ENCODE measurements at regions not wholly inside any gene's neighbourhood (a gene's known extent, or its start where the extent isn't known, plus 50 kb on each side); places are given as distances from the start of the nearest gene placed in this dataset.

DNA sequence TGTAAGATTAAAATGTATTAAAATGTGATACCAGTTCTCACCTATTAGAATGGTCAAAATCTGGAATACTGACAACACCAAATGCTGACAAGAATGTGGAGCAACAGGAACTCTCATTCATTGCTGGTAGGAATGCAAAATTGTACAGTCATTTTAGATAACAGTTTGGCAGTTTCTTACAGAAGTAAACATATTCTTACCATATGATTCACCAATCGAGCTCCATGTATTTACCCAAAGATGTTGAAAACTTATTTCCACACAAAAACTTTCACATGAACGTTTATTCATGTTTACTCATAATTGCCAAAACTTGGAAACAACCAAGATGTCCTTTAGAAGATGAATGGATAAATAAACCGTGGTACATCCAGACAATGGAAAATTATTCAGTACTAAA lies 1193.5 kb upstream of the ACVR2A start:
- Histone ChIP-seq H3K36me3 (no peaks in the 10 kb centered on the region), H3K4me3 (no peak overlapping the region), H3K4me1 (no peaks in the 10 kb centered on the region), H3K27me3 (no peaks in the 10 kb centered on the region), H3K27ac (no peak overlapping the region), H3K9me3 (no peaks in the 10 kb centered on the region)
- TF ChIP-seq, protein P1, sequence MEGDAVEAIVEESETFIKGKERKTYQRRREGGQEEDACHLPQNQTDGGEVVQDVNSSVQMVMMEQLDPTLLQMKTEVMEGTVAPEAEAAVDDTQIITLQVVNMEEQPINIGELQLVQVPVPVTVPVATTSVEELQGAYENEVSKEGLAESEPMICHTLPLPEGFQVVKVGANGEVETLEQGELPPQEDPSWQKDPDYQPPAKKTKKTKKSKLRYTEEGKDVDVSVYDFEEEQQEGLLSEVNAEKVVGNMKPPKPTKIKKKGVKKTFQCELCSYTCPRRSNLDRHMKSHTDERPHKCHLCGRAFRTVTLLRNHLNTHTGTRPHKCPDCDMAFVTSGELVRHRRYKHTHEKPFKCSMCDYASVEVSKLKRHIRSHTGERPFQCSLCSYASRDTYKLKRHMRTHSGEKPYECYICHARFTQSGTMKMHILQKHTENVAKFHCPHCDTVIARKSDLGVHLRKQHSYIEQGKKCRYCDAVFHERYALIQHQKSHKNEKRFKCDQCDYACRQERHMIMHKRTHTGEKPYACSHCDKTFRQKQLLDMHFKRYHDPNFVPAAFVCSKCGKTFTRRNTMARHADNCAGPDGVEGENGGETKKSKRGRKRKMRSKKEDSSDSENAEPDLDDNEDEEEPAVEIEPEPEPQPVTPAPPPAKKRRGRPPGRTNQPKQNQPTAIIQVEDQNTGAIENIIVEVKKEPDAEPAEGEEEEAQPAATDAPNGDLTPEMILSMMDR (IDR thresholded peaks at IDR 0.05) = no peak
- TF ChIP-seq POLR2A (IDR thresholded peaks at IDR 0.05) = no peak
- intact Hi-C loops (cut with DNase I; ENCODE audit: low total_unique reads) = no loop called here
- DNase-seq = no peak

DNA sequence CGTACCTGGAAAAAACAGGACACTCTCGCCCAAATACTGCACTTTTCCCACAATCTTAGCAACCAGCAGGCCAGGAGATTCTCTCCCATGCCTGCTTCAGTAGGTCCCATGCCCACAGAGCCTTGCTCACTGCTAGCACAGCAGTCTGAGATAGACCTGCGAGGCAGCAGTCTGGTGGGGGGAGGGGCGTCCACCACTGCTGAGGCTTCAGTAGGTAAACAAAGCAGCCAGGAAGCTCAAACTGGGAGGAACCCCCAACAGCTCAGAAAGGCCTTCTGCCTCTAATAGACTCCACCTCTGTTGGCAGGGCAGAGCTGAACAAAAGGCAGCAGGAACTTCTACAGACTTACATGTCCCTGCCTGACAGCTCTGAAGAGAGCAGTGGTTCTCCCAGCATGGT lies 1202.8 kb upstream of the ACVR2A start:
- DNase-seq = no peak
- intact Hi-C loops (cut with DNase I; ENCODE audit: low total_unique reads) = no loop called here
- Histone ChIP-seq H3K27me3 (no peaks in the 10 kb centered on the region), H3K9me3 (no peaks in the 10 kb centered on the region), H3K4me1 (no peaks in the 10 kb centered on the region), H3K27ac (no peak overlapping the region), H3K4me3 (no peak overlapping the region), H3K36me3 (no peaks in the 10 kb centered on the region)
- TF ChIP-seq POLR2A (IDR thresholded peaks at IDR 0.05) = no peak
- TF ChIP-seq, protein P1 (IDR thresholded peaks at IDR 0.05) = no peak

DNA sequence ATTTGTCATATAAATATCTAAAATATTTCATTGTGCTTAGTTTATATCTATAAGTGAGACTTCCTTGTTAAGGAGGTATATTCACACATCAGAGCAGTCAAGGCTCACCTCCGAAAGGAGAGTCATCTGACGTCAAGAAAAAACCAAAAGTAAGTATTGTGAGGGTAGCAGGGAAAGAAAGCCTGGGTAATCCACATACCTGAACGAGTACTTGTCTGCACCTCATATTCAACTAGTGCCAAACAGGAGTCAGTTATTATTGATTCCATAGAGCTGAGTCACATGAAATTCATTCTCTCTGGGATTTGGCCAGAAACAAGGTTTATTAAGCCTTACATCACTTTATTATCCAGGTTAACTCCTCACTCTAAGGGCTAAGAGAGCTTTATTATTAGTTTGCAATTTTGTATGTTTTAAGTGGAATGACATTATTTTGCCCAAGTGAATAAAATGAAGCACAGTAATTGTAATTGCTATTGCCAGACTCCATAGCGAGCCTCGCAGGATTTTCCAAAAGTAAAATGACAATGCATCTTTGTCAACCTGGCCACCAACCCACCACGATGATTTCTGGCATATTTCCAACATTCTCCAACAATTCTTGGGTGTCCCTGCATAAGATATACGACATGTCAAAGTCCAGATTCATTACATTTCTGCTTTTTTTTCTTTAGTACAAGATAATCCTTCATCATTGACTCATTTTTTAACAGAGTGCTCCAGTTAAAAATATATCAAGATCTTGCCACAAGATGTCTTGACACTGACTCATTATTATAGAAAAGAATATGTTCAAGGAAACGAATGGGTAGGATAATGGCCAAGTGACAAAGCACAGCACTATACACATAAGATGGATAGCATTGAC lies 1210.4 kb upstream of the ACVR2A start:
- Histone ChIP-seq H3K4me3 (no peak overlapping the region), H3K27me3 (no peaks in the 10 kb centered on the region), H3K27ac (no peak overlapping the region), H3K4me1 (no peaks in the 10 kb centered on the region), H3K9me3 (no peaks in the 10 kb centered on the region), H3K36me3 (no peaks in the 10 kb centered on the region)
- no peak for TF ChIP-seq POLR2A (IDR thresholded peaks at IDR 0.05)
- TF ChIP-seq, protein P1 (IDR thresholded peaks at IDR 0.05) = no peak
- intact Hi-C loops (cut with DNase I; ENCODE audit: low total_unique reads) = no loop called here
- no peak for DNase-seq

DNA sequence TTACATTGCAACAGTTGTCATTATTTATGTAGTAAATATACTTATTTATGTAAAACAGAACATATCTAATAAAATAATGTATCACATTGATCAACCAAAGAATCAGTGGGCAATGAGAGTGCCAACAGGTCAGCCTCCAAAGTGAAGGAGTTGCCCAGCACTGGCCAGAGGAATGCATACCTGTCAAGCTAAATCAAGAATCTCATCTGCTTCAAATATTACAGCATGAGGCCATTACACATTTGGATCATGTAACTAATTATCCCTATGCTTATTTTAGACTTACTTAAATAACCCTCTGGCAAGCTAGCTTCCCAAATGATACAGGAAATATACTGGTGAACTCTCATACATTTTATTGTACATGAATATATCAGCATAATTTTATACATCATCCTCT lies 1211.7 kb upstream of the ACVR2A start:
- no peak for DNase-seq
- intact Hi-C loops (cut with DNase I; ENCODE audit: low total_unique reads) = no loop called here
- no peaks in the 10 kb centered on the region for H3K27me3 ChIP-seq
- H3K4me3 ChIP-seq = no peak overlapping the region
- no peak for TF ChIP-seq POLR2A (IDR thresholded peaks at IDR 0.05)
- TF ChIP-seq, protein P1 (IDR thresholded peaks at IDR 0.05) = no peak
- H3K27ac ChIP-seq = no peak overlapping the region
- H3K36me3 ChIP-seq = no peaks in the 10 kb centered on the region
- no peaks in the 10 kb centered on the region for H3K4me1 ChIP-seq
- H3K9me3 ChIP-seq = no peaks in the 10 kb centered on the region

DNA sequence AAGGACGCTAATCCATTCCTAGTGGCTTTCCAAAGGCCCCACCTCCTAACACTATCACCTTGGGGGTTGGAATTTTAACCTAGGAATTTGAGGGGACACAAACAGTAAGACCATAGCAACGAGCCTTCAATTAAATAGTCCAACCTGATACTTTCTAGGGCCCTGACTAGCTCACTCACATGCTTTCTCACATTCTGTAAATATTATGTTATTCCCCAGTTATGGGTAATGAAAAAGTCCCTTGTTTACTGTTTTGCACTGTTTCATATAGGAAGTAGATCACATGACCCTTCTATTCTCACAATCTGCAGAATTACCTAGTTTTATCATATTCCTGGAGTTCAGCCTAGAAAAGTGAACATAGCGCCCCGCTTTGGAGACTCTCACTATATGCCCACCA lies 1212.1 kb upstream of the ACVR2A start:
- no peaks in the 10 kb centered on the region for H3K9me3 ChIP-seq
- no peak for TF ChIP-seq POLR2A (IDR thresholded peaks at IDR 0.05)
- TF ChIP-seq, protein P1 (IDR thresholded peaks at IDR 0.05) = no peak
- H3K4me3 ChIP-seq = no peak overlapping the region
- no peaks in the 10 kb centered on the region for H3K27me3 ChIP-seq
- intact Hi-C loops (cut with DNase I; ENCODE audit: low total_unique reads) = no loop called here
- H3K27ac ChIP-seq = no peak overlapping the region
- no peaks in the 10 kb centered on the region for H3K36me3 ChIP-seq
- no peaks in the 10 kb centered on the region for H3K4me1 ChIP-seq
- no peak for DNase-seq

Data from uterus (tissue), 3 donors.